HCT116 (cell line): ENCODE measurements at regions not wholly inside any gene's neighbourhood (a gene's known extent, or its start where the extent isn't known, plus 50 kb on each side); places are given as distances from the start of the nearest gene placed in this dataset.

Experiments used
- ATAC-seq: fragments of 200-7000 bp; cut with Tn5 transposase; 2 replicates; pipeline ENCODE4 v1.9.1; 2020; ENCODE audit warnings: mild to moderate bottlenecking, moderate library complexity
- BruUV-seq: library from RNA; stranded (reverse); fragments of 400-500 nt; replicated peaks from 2 replicates; lab custom pipeline; 2021; lab: Mats Ljungman, UMichigan
- CTCF ChIA-PET: fragments of 300-600 bp; sonication (Branson Sonifier 250); formaldehyde crosslinking; loops from one replicate; lab custom pipeline; 2021; ENCODE audit warnings: antibody characterized with exemption; lab: Charles Lee
- POLR2A ChIA-PET: fragments of 300-600, 350-600 bp; sonication (Branson Sonifier 250); formaldehyde crosslinking; loops from one replicate; lab custom pipeline; 2021; ENCODE audit warnings: antibody characterized with exemption; lab: Charles Lee
- RAD21 ChIA-PET, 2 experiments: fragments of 300-600 bp; sonication (Branson Sonifier 250); formaldehyde crosslinking; loops; one replicate each; lab custom pipeline; 2023; ENCODE audit warnings: low total read pairs in 2 of 2; ENCODE audit not compliant: uncharacterized antibody in 2 of 2, unreplicated experiment in 2 of 2, low non-redundant PET in 1 of 2; lab: Charles Lee
- DNase-seq: peaks from one replicate; pipeline ENCODE4 v3.0.0-alpha.2; 2010; ENCODE audit warnings: low read depth, low spot score
- H2AFZ ChIP-seq: fragments of 200-600 bp; shearing (Covaris generic), sonication (generic); 2 replicates; pipeline ENCODE4 v1.6.1; 2017; ENCODE audit warnings: low read depth, mixed run types, mixed read lengths, antibody characterized with exemption, low read length; ENCODE audit not compliant: poor library complexity, severe bottlenecking
- H3K27ac ChIP-seq: 2 replicates; pipeline ENCODE4 v1.5.1; 2012; ENCODE audit warnings: low read depth, low read length
- H3K27me3 ChIP-seq: fragments of 200-600 bp; sonication (generic); 2 replicates; pipeline ENCODE4 v1.6.1; 2016; ENCODE audit warnings: mixed run types, low read length, mixed read lengths; ENCODE audit not compliant: insufficient read depth
- H3K36me3 ChIP-seq, 2 experiments: fragments of 200-500 bp in 1 of 2; fragments of 200-600 bp in 1 of 2; sonication (Bioruptor generic) in 1 of 2; sonication (generic) in 1 of 2; 2 replicates each; pipeline versions ENCODE4 v1.5.1 to v1.6.1; 2014 to 2016; ENCODE audit warnings: low read length in 2 of 2, inconsistent platforms in 1 of 2, mixed read lengths in 1 of 2, mixed run types in 1 of 2; ENCODE audit not compliant: insufficient read depth in 2 of 2, control insufficient read depth in 1 of 2
- H3K4me1 ChIP-seq, 2 experiments: fragments of 200-600 bp in 1 of 2; sonication (generic) in 1 of 2; 2 replicates each; pipeline versions ENCODE4 v1.5.1 to v1.6.1; 2012 to 2017; ENCODE audit warnings: low read length in 2 of 2, inconsistent platforms in 1 of 2, mild to moderate bottlenecking in 1 of 2, mixed read lengths in 1 of 2, mixed run types in 1 of 2, moderate library complexity in 1 of 2; ENCODE audit not compliant: insufficient read depth in 2 of 2, control insufficient read depth in 1 of 2
- H3K4me2 ChIP-seq: fragments of 200-600 bp; sonication (generic); 2 replicates; pipeline ENCODE4 v1.6.1; 2017; ENCODE audit warnings: mixed run types, low read length, mixed read lengths
- H3K4me3 ChIP-seq, 2 experiments: fragments of 200-600 bp in 1 of 2; sonication (generic) in 1 of 2; replicated peaks in 1 of 2; 2 replicates each; pipeline ENCODE4 v1.5.1; 2011 to 2016; ENCODE audit warnings: low read length in 2 of 2, control low read depth in 1 of 2, low read depth in 1 of 2, mild to moderate bottlenecking in 1 of 2, mixed read lengths in 1 of 2, mixed run types in 1 of 2
- H3K79me2 ChIP-seq: fragments of 200-600 bp; sonication (generic); 2 replicates; pipeline ENCODE4 v1.6.1; 2017; ENCODE audit warnings: mild to moderate bottlenecking, mixed run types, low read length, moderate library complexity, mixed read lengths; ENCODE audit not compliant: insufficient read depth
- H3K9ac ChIP-seq: fragments of 200-600 bp; sonication (generic); 2 replicates; pipeline ENCODE4 v1.6.1; 2016; ENCODE audit warnings: low read length, mixed read lengths
- H3K9me2 ChIP-seq: fragments of 200-600 bp; sonication (generic), shearing (Covaris generic); 2 replicates; pipeline ENCODE4 v1.6.1; 2017; ENCODE audit warnings: mixed run types, mild to moderate bottlenecking, moderate library complexity; ENCODE audit not compliant: insufficient read depth
- H3K9me3 ChIP-seq, 2 experiments: fragments of 200-500 bp in 1 of 2; fragments of 200-600 bp in 1 of 2; sonication (Bioruptor generic) in 1 of 2; sonication (generic) in 1 of 2; 2 replicates each; pipeline ENCODE4 v1.6.1; 2014 to 2017; ENCODE audit warnings: low read length in 2 of 2, mixed read lengths in 2 of 2, inconsistent platforms in 1 of 2, low read depth in 1 of 2, mild to moderate bottlenecking in 1 of 2, mixed run types in 1 of 2, moderate library complexity in 1 of 2; ENCODE audit not compliant: control insufficient read depth in 1 of 2, insufficient read depth in 1 of 2
- H4K20me1 ChIP-seq: fragments of 200-600 bp; sonication (generic), shearing (Covaris generic); 2 replicates; pipeline ENCODE4 v1.6.1; 2017; ENCODE audit warnings: mixed run types, mild to moderate bottlenecking, moderate library complexity; ENCODE audit not compliant: insufficient read depth
- ATF3 ChIP-seq: IDR thresholded peaks from 2 replicates; pipeline ENCODE4 v1.6.1; 2012
- CEBPB ChIP-seq: IDR thresholded peaks from 2 replicates; pipeline ENCODE4 v1.6.1; 2012; ENCODE audit warnings: low read depth
- CTCF ChIP-seq, 3 experiments: fragments of 200-600 bp in 1 of 3; sonication (generic) in 1 of 3; IDR thresholded peaks in 2 of 3; conservative IDR thresholded peaks in 1 of 3; 2 replicates each; pipeline ENCODE4 v1.5.1; 2012 to 2017; ENCODE audit warnings: low read depth in 2 of 3, low read length in 2 of 3, antibody characterized with exemption in 1 of 3, borderline replicate concordance in 1 of 3, control low read depth in 1 of 3, mild to moderate bottlenecking in 1 of 3, mixed read lengths in 1 of 3, mixed run types in 1 of 3, moderate library complexity in 1 of 3; ENCODE audit not compliant: insufficient read depth in 1 of 3
- EGR1 ChIP-seq: IDR thresholded peaks from 2 replicates; pipeline ENCODE4 v1.6.1; 2012; ENCODE audit warnings: low read depth
- EZH2 ChIP-seq: fragments of 200-600 bp; sonication (generic); IDR thresholded peaks from 2 replicates; pipeline ENCODE4 v1.6.1; 2017; ENCODE audit warnings: antibody characterized with exemption, mixed run types
- FOSL1 ChIP-seq: IDR thresholded peaks from 2 replicates; pipeline ENCODE4 v1.6.1; 2012; ENCODE audit warnings: low read depth
- YY1 ChIP-seq: IDR thresholded peaks from 2 replicates; pipeline ENCODE4 v1.6.1; 2011; ENCODE audit warnings: low read length, low read depth, moderate library complexity, mild to moderate bottlenecking; ENCODE audit not compliant: insufficient replicate concordance; ENCODE audit errors: extremely low read depth
- ZNF274 ChIP-seq: fragments of 200-500 bp; sonication (Bioruptor generic); IDR thresholded peaks from 2 replicates; pipeline ENCODE4 v1.6.1; 2014; ENCODE audit warnings: mild to moderate bottlenecking, low read depth, low read length, inconsistent platforms
- intact Hi-C: fragments of 100-400 bp; cut with micrococcal nuclease; formaldehyde crosslinking; loops from 2 replicates; pipeline ENCODE4 v1.10.0; 2022
- TF ChIP-seq, protein P1 (sequence below): IDR thresholded peaks from 2 replicates; pipeline ENCODE4 v1.6.1; 2012

DNA sequence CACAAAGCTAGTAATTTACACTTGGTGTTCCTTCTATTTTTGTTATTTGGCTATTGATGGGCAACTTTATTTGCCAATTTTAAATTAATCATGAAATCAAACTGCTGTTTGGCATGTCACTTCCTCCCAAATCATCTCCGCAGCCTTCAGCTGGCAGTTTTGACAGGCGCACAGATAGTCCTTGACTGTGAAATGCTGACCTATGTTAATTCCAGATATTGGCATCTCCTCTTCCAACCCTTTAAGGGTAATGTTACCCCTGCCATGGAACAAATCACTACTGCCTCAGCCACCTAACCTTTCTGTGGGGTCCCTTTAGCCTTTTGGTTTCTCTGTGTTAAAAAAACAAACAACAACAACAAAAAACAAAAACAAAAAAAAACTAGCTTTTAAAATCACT, 182.4 kb upstream of the TANK start:
- intact Hi-C loops: no loop called here
- no TSS peak for BruUV-seq
- Histone ChIP-seq H3K9me3 (no peaks in the 10 kb centered on the region), H3K27ac (no peak overlapping the region), H3K36me3 (no peaks in the 10 kb centered on the region), H4K20me1 (no peaks in the 10 kb centered on the region), H3K4me3 (no peak overlapping the region), H3K9me2 (no peaks in the 10 kb centered on the region), H3K4me1 (no peaks in the 10 kb centered on the region), H3K79me2 (no peaks in the 10 kb centered on the region), H3K27me3 (no peaks in the 10 kb centered on the region), H3K9ac (no peak overlapping the region), H2AFZ (no peak overlapping the region), H3K4me2 (no peak overlapping the region)
- no peak for DNase-seq
- ChIA-PET RAD21 (no interaction called here), CTCF (no interaction called here), POLR2A (no interaction called here)
- no peak for ATAC-seq
- TF ChIP-seq YY1 (no peak), CTCF (IDR thresholded peaks at IDR 0.05 in 2 of 3, conservative IDR thresholded peaks at IDR 0.05 in 1 of 3; ENCODE audit: borderline replicate concordance in 1 of 3, insufficient read depth in 1 of 3, low read depth in 2 of 3, low read length in 2 of 3) (no peak), EGR1 (no peak), EZH2 (no peak), ZNF274 (no peak), ATF3 (no peak), FOSL1 (no peak), CEBPB (no peak)
- TF ChIP-seq, protein P1, sequence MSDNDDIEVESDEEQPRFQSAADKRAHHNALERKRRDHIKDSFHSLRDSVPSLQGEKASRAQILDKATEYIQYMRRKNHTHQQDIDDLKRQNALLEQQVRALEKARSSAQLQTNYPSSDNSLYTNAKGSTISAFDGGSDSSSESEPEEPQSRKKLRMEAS: no peak
